Medulla oblongata (tissue), 1 donor: ENCODE measurements at regions not wholly inside any gene's neighbourhood (a gene's known extent, or its start where the extent isn't known, plus 50 kb on each side); places are given as distances from the start of the nearest gene placed in this dataset.

ENCODE experiments used
- DNase-seq: peaks from one replicate; pipeline ENCODE4 v3.0.0-alpha.2; 2015; ENCODE audit errors: extremely low spot score

- DNase-seq = no peak
Measured at GRCh38 chr9:80932181-80932580, 757.2 kb downstream of the TLE1 start.

DNA sequence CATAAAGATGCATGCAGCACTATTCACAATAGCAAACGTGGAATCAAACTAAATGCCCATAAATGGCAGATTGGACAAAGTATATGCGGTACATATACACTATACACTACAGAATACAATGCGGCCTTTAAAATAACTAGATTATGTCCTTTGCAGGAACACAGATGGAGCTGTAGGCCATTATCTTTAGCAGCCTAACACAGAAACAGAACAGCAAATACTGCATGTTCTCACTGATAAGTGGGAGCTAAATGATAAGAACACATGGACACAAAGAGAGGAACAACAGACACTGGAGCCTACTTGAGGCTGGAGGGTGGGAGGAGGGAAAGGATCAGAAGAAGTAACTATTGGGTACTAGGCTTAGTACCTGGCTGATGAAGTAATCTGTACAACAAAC is 758.2 kb downstream of the TLE1 start:
- DNase-seq = no peak

- DNase-seq = no peak
Measured at GRCh38 chr9:80928697-80929096, 760.6 kb downstream of the TLE1 start.

- peak; percentile 35 for DNase-seq
Measured at GRCh38 chr9:80926611-80927010, 762.7 kb downstream of the TLE1 start.

GRCh38 chr9:80922544-80922943 is 766.8 kb downstream of the TLE1 start:
- DNase-seq = no peak

DNA sequence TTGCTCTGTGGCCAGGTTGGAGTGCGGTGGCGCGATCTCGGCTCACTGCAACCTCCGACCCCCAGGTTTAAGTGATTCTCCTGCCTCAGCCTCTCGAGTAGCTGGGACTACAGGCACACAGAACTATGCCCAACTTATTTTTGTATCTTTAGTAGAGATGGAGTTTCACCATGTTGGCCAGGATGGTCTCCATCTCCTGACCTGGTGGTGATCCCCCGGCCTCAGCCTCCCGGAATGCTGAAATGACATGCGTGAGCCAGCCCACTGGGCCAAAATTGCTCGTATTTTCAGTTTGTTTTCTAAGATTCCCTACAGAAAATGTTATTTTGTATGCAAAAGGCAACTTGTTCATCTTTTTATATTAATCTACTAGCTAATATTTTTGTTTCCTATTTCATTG is 782.6 kb downstream of the TLE1 start:
- DNase-seq = no peak

DNA sequence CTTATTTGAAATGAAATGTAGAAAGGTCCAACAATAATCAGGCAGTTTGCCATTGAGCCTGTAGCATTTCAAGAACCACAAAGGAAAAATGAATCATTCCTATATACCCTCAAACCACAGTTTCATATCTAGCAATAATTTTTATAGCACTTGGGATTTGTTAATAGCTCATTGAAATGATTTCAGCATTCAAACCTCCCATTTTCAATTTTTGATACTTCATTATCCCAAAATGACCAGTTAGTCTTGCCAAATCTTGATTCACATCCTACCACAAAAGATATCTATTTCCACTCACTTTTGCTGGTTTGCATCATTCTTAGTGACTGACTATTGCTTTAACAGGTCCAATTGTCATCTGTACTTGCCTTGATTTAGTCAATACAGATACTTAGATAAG is 790.1 kb downstream of the TLE1 start:
- no peak for DNase-seq

DNA sequence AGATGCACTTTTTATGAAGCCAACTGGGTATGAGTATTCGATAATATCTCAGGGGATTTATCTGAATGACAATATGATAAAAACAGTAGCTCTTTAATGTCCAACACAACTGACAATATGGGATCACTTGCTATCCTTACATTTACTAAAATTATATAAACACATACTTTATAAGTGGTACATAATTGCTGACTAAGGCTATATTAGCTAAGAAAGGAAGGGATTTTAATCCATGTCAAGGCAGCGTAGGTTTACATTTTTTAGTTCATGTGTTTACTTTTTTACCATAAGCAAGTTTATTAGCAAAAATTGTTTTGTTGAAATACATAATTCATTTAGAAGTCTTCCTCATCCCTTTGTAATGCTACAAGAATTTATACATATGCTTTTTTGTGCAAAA is 796.2 kb downstream of the TLE1 start:
- DNase-seq = no peak

DNA sequence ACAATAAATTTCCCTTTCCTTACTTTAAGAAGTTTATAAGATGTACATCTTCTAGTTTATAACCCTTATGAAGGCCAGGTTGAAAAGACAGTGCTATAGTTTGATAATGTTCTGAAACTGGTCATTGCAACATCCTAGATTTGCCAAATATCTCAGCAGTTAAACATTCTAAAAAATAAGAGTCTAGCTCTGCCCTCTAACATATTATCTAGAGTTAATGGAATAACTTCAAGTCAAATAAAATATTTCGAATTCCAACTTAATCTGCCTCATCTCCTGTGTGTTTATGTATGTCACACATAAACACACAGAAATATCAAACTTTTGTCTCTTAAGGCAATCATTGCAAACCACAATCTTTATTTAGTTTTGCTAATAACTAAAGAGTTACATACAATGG is 796.6 kb downstream of the TLE1 start:
- DNase-seq = no peak

- no peak for DNase-seq
Measured at GRCh38 chr9:80890124-80890523, 799.2 kb downstream of the TLE1 start.

- DNase-seq = peak; percentile 81
Measured at GRCh38 chr9:80885894-80886293, 803.5 kb downstream of the TLE1 start.

DNA sequence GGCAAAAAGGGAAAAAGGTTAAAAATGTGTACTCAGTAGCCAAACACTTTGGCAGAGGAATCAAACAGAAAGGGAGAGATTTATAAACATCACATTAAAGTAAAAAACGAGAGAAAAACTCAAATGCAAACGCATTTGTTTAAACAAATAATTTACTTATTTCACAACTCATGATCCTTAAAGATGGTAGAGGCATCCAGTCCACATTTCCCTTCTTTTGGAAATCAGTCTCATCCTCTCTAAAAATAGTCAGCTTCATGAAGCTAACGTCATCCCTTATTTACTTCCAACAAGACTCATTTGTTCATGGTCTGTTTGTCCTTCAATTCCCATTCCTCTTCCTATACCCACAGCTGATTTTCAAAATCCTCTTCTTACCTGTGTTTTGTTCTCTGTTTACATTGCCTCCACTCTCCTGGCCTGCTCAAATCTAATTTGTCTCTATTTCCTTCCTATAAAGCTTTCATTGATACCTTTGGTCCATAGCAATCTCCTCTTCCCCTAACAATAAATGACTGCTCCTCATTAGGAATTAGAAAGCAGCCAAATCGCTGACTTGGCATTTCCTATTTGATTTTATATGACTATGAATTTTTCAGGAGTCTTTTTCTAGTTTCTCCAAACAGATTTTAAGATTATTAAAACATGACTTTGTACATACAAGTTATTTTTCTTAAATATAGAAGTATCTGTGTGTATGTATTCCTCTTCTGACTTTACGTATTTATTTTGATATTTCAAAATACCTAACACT is 805.3 kb downstream of the TLE1 start:
- peak; percentile 4 for DNase-seq

GRCh38 chr9:80883426-80883825 is 805.9 kb downstream of the TLE1 start:
- no peak for DNase-seq

- no peak for DNase-seq
Measured at GRCh38 chr9:80881940-80882339, 807.4 kb downstream of the TLE1 start.

DNA sequence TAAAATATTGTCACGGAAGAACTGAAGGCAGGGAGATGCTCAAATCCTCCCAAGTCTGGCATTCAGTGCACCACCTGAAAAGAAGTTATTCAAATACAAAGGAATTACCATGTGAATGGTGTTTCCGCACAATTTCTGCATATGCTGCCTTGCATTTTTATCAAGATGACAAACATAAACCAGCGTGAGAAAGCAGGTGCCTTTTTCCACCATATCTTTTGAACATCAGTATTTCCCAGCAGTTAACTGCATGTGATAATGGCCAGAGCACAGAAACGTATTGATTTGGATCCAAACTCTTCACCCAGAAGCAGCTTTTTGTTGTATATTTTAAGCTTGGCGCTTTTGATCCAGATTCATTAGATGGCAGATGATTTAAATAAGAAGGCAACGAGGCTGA is 808.0 kb downstream of the TLE1 start:
- no peak for DNase-seq

DNA sequence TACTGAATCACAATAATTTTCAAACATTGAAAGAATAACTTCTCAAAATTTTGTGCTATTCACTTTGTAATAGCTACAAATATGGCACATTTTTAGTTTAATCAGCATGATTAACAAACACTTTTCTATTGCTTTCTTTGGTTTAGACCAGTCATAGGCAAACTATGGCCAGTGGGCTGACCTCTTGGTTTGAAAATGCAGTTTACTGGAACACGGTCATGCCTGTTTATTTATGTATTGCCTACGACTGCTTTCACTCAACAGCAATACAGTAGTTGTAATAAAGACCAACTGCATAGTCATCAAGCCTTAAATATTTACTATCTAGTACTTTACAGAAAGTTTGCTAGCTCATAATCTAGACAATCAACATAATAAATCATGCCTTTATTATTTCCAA is 810.8 kb downstream of the TLE1 start:
- DNase-seq = no peak

- DNase-seq = no peak
Measured at GRCh38 chr9:80875947-80876346, 813.4 kb downstream of the TLE1 start.

- DNase-seq = no peak
Measured at GRCh38 chr9:80874276-80874675, 815.1 kb downstream of the TLE1 start.

DNA sequence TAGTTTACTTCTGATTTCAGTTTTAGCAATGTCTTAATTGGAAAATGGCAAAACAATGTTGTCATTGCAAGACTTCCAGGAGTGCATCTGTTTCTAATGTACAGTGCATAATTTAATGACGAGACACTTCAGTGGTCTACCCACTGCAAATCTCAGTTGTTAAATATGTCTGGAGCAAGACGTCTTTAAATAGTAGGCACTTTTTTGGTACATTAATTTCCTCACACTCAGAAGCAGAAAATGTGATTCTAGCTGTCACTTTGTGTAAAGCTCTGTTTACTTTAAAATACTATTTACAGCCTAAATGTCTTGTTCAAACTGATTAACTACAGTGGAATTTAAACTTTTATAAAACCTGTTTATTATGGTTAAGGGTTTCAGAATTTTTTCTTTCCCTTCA is 815.5 kb downstream of the TLE1 start:
- no peak for DNase-seq

- no peak for DNase-seq
Measured at GRCh38 chr9:80871596-80871995, 817.8 kb downstream of the TLE1 start.

DNA sequence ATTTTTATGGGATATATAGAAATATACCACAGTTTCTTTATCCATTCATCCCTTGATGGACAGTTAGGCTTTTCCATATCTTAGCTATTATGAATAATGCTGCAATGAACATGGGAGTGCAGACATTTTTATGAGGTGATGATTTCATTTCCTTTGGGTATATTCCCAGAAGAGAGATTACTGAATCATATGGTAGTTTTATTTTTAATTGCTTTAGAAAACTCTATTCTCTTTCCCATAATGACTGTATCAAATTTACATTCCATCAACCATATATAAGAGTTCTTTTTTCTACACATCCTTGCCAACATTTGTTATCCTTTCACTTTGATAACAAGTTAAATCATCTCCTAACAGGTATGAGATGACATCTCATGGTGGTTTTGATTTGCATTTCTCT is 821.6 kb downstream of the TLE1 start:
- DNase-seq = no peak

GRCh38 chr9:80866576-80867227 is 822.6 kb downstream of the TLE1 start:
- no peak for DNase-seq

DNA sequence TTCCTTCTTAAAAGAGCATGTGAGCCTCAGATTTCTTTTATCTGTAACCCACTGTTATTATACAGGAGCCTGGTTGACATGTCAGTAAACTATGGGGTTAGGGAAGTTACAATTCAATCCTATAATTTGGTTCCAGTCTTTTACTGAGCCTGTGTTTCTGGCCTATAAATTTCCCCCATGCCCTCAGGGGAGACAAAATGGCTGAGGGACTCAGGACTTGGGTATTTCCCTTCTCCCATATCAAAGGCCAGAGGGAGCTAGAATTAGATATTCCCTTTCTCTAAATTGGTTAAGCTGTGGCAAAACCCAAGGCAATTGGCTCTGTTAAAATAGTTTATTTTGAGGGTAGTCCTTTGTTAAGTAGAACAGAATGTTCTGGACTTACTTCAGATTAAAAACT is 823.2 kb downstream of the TLE1 start:
- DNase-seq = no peak

DNA sequence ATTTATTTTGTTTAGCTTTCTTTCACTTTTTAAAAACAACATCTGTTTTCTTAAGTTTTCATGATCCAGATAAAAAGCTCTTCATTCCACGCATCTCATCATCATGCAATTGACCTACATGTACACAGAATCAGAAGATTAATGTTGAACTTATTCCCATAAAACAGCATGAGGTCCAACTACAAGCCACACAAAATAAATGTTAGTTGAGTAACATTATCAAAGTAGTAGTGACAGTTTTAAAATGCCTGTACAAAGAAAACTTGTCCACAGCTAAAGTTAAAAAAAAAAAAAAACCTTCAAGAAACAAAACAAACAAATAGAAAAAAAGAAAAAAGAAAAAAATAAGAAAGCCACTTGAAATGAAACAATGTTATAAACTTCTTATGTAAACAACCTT is 846.3 kb downstream of the TLE1 start:
- no peak for DNase-seq
